HCT116 (cell line): ENCODE measurements at regions not wholly inside any gene's neighbourhood (a gene's known extent, or its start where the extent isn't known, plus 50 kb on each side); places are given as distances from the start of the nearest gene placed in this dataset.

Experiments
- ATAC-seq: fragments of 200-7000 bp; cut with Tn5 transposase; 2 replicates; pipeline ENCODE4 v1.9.1; 2020; ENCODE audit warnings: mild to moderate bottlenecking, moderate library complexity
- BruUV-seq: library from RNA; stranded (reverse); fragments of 400-500 nt; replicated peaks from 2 replicates; lab custom pipeline; 2021; lab: Mats Ljungman, UMichigan
- CTCF ChIA-PET: fragments of 300-600 bp; sonication (Branson Sonifier 250); formaldehyde crosslinking; loops from one replicate; lab custom pipeline; 2021; ENCODE audit warnings: antibody characterized with exemption; lab: Charles Lee
- POLR2A ChIA-PET: fragments of 300-600, 350-600 bp; sonication (Branson Sonifier 250); formaldehyde crosslinking; loops from one replicate; lab custom pipeline; 2021; ENCODE audit warnings: antibody characterized with exemption; lab: Charles Lee
- RAD21 ChIA-PET, 2 experiments: fragments of 300-600 bp; sonication (Branson Sonifier 250); formaldehyde crosslinking; loops; one replicate each; lab custom pipeline; 2023; ENCODE audit warnings: low total read pairs in 2 of 2; ENCODE audit not compliant: uncharacterized antibody in 2 of 2, unreplicated experiment in 2 of 2, low non-redundant PET in 1 of 2; lab: Charles Lee
- DNase-seq: peaks from one replicate; pipeline ENCODE4 v3.0.0-alpha.2; 2010; ENCODE audit warnings: low read depth, low spot score
- H2AFZ ChIP-seq: fragments of 200-600 bp; shearing (Covaris generic), sonication (generic); 2 replicates; pipeline ENCODE4 v1.6.1; 2017; ENCODE audit warnings: low read depth, mixed run types, mixed read lengths, antibody characterized with exemption, low read length; ENCODE audit not compliant: poor library complexity, severe bottlenecking
- H3K27ac ChIP-seq: 2 replicates; pipeline ENCODE4 v1.5.1; 2012; ENCODE audit warnings: low read depth, low read length
- H3K27me3 ChIP-seq: fragments of 200-600 bp; sonication (generic); 2 replicates; pipeline ENCODE4 v1.6.1; 2016; ENCODE audit warnings: mixed run types, low read length, mixed read lengths; ENCODE audit not compliant: insufficient read depth
- H3K36me3 ChIP-seq, 2 experiments: fragments of 200-500 bp in 1 of 2; fragments of 200-600 bp in 1 of 2; sonication (Bioruptor generic) in 1 of 2; sonication (generic) in 1 of 2; 2 replicates each; pipeline versions ENCODE4 v1.5.1 to v1.6.1; 2014 to 2016; ENCODE audit warnings: low read length in 2 of 2, inconsistent platforms in 1 of 2, mixed read lengths in 1 of 2, mixed run types in 1 of 2; ENCODE audit not compliant: insufficient read depth in 2 of 2, control insufficient read depth in 1 of 2
- H3K4me1 ChIP-seq, 2 experiments: fragments of 200-600 bp in 1 of 2; sonication (generic) in 1 of 2; 2 replicates each; pipeline versions ENCODE4 v1.5.1 to v1.6.1; 2012 to 2017; ENCODE audit warnings: low read length in 2 of 2, inconsistent platforms in 1 of 2, mild to moderate bottlenecking in 1 of 2, mixed read lengths in 1 of 2, mixed run types in 1 of 2, moderate library complexity in 1 of 2; ENCODE audit not compliant: insufficient read depth in 2 of 2, control insufficient read depth in 1 of 2
- H3K4me2 ChIP-seq: fragments of 200-600 bp; sonication (generic); 2 replicates; pipeline ENCODE4 v1.6.1; 2017; ENCODE audit warnings: mixed run types, low read length, mixed read lengths
- H3K4me3 ChIP-seq, 2 experiments: fragments of 200-600 bp in 1 of 2; sonication (generic) in 1 of 2; replicated peaks in 1 of 2; 2 replicates each; pipeline ENCODE4 v1.5.1; 2011 to 2016; ENCODE audit warnings: low read length in 2 of 2, control low read depth in 1 of 2, low read depth in 1 of 2, mild to moderate bottlenecking in 1 of 2, mixed read lengths in 1 of 2, mixed run types in 1 of 2
- H3K79me2 ChIP-seq: fragments of 200-600 bp; sonication (generic); 2 replicates; pipeline ENCODE4 v1.6.1; 2017; ENCODE audit warnings: mild to moderate bottlenecking, mixed run types, low read length, moderate library complexity, mixed read lengths; ENCODE audit not compliant: insufficient read depth
- H3K9ac ChIP-seq: fragments of 200-600 bp; sonication (generic); 2 replicates; pipeline ENCODE4 v1.6.1; 2016; ENCODE audit warnings: low read length, mixed read lengths
- H3K9me2 ChIP-seq: fragments of 200-600 bp; sonication (generic), shearing (Covaris generic); 2 replicates; pipeline ENCODE4 v1.6.1; 2017; ENCODE audit warnings: mixed run types, mild to moderate bottlenecking, moderate library complexity; ENCODE audit not compliant: insufficient read depth
- H3K9me3 ChIP-seq, 2 experiments: fragments of 200-500 bp in 1 of 2; fragments of 200-600 bp in 1 of 2; sonication (Bioruptor generic) in 1 of 2; sonication (generic) in 1 of 2; 2 replicates each; pipeline ENCODE4 v1.6.1; 2014 to 2017; ENCODE audit warnings: low read length in 2 of 2, mixed read lengths in 2 of 2, inconsistent platforms in 1 of 2, low read depth in 1 of 2, mild to moderate bottlenecking in 1 of 2, mixed run types in 1 of 2, moderate library complexity in 1 of 2; ENCODE audit not compliant: control insufficient read depth in 1 of 2, insufficient read depth in 1 of 2
- H4K20me1 ChIP-seq: fragments of 200-600 bp; sonication (generic), shearing (Covaris generic); 2 replicates; pipeline ENCODE4 v1.6.1; 2017; ENCODE audit warnings: mixed run types, mild to moderate bottlenecking, moderate library complexity; ENCODE audit not compliant: insufficient read depth
- CBX3 ChIP-seq: IDR thresholded peaks from 2 replicates; pipeline ENCODE4 v1.6.1; 2012; ENCODE audit warnings: low read depth
- EZH2phosphoT487 ChIP-seq: fragments of 200-600 bp; IDR thresholded peaks from 2 replicates; pipeline ENCODE4 v1.6.1; 2018; ENCODE audit warnings: antibody characterized with exemption, borderline replicate concordance
- POLR2AphosphoS5 ChIP-seq: IDR thresholded peaks from 2 replicates; pipeline ENCODE4 v1.6.1; 2011; ENCODE audit warnings: mild to moderate bottlenecking, low read depth, low read length, moderate library complexity
- RAD21 ChIP-seq: IDR thresholded peaks from 2 replicates; pipeline ENCODE4 v1.6.1; 2012; ENCODE audit warnings: low read depth, mild to moderate bottlenecking
- SIN3A ChIP-seq: IDR thresholded peaks from 2 replicates; pipeline ENCODE4 v1.6.1; 2012; ENCODE audit warnings: low read depth
- SP1 ChIP-seq: IDR thresholded peaks from 2 replicates; pipeline ENCODE4 v1.6.1; 2012; ENCODE audit warnings: low read depth
- YY1 ChIP-seq: IDR thresholded peaks from 2 replicates; pipeline ENCODE4 v1.6.1; 2011; ENCODE audit warnings: low read length, low read depth, moderate library complexity, mild to moderate bottlenecking; ENCODE audit not compliant: insufficient replicate concordance; ENCODE audit errors: extremely low read depth
- ZBTB33 ChIP-seq: IDR thresholded peaks from 2 replicates; pipeline ENCODE4 v1.6.1; 2011; ENCODE audit warnings: mild to moderate bottlenecking, low read length, moderate library complexity; ENCODE audit not compliant: insufficient replicate concordance; ENCODE audit errors: extremely low read depth
- intact Hi-C: fragments of 100-400 bp; cut with micrococcal nuclease; formaldehyde crosslinking; loops from 2 replicates; pipeline ENCODE4 v1.10.0; 2022
- TF ChIP-seq, protein P1 (sequence below): IDR thresholded peaks from 2 replicates; pipeline ENCODE4 v1.6.1; 2012

- TF ChIP-seq SP1, result no peak
- TF ChIP-seq SIN3A, result no peak
- no peak for TF ChIP-seq YY1
- no peak for TF ChIP-seq POLR2AphosphoS5
Observed at GRCh38 chr14:24701062-24701461, 67.1 kb upstream of the GZMB start (continued).

DNA sequence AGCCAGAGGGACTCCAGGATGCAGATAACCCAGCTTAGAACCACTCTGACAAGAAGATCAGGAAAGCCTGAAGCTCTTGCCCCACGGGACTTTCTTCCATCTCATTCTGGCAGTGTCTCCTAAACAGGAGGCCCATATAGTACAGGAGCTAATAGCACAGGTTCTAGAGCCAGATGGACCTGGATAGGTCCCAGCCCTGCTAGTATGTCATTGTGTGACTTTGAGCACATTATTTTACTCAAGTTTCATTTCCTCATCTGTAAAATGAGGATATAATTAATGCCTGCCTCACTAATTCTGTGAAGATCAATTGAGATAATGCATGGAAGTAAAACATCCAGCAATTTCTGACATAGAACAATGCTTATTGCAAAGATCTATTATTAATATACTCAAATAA is 66.5 kb upstream of the GZMB start:
- POLR2A ChIA-PET, result no interaction called here
- CTCF ChIA-PET, result interaction anchor here (1.2 kb wide), 1 partner anchor 9 kb away, joined by 3 read pairs; no protein-coding TSS in a partner anchor

More for the DNA sequence above, 66.5 kb upstream of the GZMB start:
- Histone ChIP-seq H3K79me2 (no peaks in the 10 kb centered on the region), H3K9me3 (peaks cover 0 to 9% of the 10 kb centered on the region in 2 experiments; a peak in 1 of 4 replicates), H4K20me1 (no peaks in the 10 kb centered on the region), H3K9ac (no peak overlapping the region), H3K27me3 (no peaks in the 10 kb centered on the region), H3K4me1 (no peaks in the 10 kb centered on the region), H3K4me2 (no peak overlapping the region), H3K4me3 (no peak overlapping the region), H3K27ac (no peak overlapping the region), H3K36me3 (no peaks in the 10 kb centered on the region), H2AFZ (no peak overlapping the region)
- no peak for DNase-seq
- RAD21 ChIA-PET, result no interaction called here
- intact Hi-C loops, result no loop called here
- BruUV-seq, result no TSS peak
- no peak for TF ChIP-seq RAD21
- TF ChIP-seq ZBTB33, result no peak
- TF ChIP-seq EZH2phosphoT487, result no peak
- TF ChIP-seq, protein P1, sequence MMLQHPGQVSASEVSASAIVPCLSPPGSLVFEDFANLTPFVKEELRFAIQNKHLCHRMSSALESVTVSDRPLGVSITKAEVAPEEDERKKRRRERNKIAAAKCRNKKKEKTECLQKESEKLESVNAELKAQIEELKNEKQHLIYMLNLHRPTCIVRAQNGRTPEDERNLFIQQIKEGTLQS, result no peak
- no peak for TF ChIP-seq CBX3
- TF ChIP-seq, all 23 proteins: peak for 0
- no peaks in the 10 kb centered on the region for H3K9me2 ChIP-seq
- no peak for ATAC-seq
